NCI-H526 treated with DMSO at 0.1 percent for 48 hours (cell line): ENCODE measurements at regions not wholly inside any gene's neighbourhood (a gene's known extent, or its start where the extent isn't known, plus 50 kb on each side); places are given as distances from the start of the nearest gene placed in this dataset.

Experiments used
- DNase-seq: peaks from one replicate; lab custom pipeline; 2025; lab: John Stamatoyannopoulos, UW

DNA sequence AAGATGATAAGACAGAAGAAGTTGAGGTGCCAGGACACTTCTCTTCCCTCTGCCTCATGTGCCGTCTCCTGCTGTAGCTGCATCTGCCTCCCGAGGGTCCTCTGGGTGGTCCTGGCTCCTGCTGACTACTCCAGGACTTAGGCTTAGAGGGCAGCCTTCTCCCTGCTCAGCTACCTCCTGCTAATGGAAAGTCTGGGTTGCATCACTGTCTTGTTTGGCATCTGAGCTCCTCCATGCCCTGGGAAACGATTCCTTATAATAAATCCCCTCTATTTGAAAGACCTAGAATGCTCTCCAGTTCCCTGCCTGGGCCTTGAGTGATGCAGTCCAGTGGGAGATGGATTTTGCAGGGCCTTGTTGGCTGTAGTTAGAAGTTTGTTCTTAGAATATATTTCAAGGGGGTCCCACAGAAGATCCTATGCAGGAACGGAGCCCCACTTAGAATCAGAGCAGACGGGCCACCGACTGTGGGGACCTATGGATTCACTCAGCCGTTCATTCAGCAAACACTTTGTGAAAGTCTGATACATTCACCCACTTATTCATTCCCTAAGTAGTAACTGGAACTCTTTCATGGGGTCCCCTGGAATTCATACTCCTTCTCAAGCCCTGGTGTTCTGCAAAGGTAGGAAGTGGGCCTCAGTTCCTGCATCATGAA lies 269.8 kb upstream of the HDAC4 start:
- DNase-seq, result no peak

DNA sequence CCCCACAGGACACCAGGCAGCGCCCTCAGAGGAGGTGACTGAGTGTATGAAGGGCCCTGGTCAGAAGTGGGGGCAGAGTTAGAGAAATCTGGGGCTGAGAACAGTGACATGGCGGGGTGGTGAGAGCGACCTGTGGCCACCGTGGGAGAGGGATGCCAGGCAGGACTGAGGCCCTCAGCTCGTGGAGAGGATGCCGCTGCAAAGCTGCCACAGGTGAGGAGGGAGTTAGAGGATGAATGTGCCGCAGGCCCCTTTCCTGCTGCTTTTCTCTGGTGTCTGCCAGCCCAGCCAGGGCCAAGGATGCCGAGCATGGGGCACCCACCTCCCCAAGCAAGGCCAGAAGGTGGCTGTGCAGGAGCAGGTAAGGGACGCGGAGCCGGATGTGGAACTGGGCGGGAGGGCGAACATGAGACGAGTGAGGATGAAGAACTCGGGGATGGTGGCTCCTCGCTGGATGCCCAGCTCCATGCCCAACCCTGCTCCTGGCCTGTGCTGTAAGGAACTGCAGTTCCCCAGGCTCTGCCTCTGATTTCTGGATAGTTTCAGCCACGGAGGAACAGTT lies 269.2 kb upstream of the HDAC4 start:
- no peak for DNase-seq

DNA sequence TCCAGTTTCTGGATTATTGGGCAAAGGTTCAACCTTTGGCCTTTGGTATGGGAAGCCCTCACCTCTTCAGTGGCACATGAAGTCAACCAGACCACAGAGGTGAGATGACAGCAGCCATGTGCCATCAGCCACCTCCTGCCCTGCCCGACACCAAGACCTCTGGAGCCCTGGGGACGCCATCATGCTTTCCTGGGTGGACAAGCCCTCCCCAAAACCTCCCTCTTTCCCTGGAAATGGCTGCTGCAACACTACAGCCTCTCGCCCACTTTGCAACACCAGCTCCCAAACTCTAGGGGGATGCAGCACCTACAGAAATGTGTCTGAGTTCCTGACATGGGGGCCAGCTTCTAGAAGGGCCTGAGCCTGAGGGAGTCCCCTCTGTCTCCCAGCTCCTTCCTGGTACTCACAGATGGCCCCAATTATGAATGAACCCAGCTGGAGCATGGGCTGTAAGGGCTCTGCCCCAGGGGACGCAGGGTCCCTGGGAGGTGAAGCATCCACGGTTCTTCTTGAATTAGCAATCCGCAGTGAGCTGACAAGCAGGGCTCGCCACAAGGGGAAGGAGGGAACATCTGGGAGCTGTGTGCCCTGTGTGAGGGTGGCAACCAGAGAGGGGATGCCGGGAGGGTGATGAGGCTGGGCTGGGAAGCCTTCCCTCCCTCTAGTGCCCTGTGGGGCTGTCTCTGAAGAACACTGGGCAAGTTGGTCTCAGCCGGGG lies 268.5 kb upstream of the HDAC4 start:
- DNase-seq, result no peak

DNA sequence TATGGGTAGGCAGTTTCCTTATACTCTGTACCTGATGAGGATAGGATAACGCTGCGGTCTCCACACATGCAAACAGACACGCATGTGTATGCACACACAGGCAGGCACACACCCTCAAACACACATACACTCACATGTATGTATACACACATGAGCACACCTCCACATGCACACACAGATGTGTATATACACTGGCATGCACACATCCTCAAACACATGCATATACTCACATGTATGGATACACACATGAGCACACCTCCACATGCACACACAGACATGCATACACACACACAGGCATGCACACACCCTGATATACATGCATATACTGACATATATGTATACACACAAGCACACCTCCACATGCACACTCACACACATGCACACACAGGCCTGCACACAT lies 267.8 kb upstream of the HDAC4 start:
- no peak for DNase-seq

DNA sequence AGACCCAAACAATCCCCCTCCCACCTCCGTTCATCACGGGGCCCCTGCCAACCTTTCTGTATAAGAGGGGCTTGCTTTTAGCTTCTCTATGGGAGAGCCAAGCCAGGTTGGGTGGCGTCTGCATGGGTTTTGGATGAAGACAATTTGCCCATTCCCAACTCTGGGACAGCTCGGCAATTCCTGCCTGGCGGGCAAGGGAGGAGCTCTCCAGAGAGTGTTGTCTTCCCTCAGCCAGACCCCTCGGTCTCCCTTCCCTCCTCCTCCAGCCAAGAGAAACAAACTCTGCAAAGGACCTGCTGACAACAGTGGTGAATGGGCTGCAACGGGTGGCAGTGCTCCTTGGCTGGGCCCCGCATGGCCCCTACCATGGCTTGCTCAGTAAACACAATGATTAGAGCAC lies 267.2 kb upstream of the HDAC4 start:
- DNase-seq, result no peak

DNA sequence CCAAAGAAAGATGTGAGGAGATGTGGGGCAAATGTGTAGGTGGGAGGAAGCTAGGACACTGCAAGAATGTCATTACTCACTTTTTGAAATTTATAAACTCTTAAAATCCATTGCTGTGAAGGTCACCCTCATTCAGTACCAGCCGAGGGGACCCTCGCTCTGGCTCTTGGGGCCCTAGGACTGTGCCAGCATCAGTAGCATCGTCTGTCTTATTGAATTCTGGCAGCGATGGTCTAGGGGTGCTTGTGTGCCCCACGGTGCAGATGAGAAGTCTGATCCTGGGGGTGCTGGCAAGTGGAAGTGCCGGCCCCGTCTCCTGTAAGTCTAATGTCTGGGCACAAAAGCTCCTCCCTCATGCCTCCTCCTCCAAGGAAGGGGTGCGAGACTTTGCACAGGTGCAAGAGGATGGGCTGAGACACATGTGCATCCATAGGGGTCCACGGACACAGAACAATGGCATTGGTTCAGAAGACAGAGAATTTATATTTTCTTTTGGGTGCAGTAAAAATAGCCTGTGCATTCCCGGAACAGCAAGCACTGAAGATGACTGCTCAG lies 266.7 kb upstream of the HDAC4 start:
- no peak for DNase-seq

DNA sequence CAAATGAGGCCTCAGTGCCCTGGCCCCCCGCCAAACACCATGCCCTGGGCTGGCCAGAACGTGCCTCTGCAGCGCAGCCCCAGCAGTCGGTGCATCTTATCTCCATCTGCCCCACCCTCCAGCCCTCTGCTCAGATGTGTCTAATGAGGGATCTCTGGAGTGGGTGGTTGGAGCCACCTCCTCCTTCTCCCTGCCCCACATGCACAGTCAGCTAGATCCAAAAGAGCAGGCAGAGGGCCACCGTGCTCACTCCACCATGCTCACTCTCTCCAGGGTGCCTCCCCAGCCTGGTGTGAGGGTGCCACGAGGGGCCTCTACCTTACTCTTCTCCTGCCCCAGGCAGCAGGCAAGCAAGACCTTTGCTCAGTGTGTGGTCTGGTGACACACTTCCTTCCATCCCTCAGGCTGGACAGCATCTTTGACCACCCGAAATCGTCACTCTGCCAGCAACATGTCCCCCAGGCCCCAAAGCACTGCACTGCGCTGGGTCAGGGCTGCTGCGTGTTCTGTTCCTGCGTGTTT lies 266.1 kb upstream of the HDAC4 start:
- DNase-seq, result no peak

DNA sequence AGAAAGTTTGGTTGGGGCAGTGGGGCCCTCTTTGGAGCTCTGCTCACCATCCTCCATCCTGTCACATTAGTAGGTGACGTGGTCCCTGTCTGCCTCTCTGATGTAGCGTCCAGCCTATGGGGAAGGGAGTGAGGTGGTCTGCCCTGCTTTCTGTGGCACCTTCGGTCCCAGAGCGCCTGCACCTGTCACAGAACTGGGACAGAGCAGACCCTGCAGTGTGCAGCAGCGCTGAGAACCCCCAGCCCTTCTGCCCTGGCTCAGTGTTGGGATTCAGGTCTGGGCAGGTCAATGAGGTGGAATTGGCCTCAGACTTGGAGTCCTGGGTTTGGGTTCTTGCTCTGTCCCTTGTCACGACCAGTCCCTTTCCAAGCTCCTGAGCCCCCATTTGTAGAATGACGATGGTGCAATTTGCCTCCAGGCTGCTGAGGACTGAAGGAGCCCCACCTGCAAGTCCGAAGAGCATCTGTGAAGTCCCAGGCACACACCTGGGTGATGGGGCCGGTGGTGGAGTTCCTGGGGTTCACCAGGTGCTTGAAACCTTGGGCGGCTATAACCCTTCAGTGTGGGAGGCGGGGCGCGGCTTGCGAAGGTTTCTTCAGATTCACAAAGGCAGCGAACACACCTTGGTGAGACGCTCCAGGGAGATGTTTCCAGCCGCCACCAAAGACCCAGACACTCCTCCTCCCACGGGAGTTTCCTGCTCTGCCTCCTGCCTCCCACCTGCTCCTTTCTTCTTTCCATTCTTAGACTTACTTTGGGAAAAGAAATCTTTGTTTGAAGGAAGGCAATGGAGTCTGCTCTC lies 265.4 kb upstream of the HDAC4 start:
- no peak for DNase-seq

DNA sequence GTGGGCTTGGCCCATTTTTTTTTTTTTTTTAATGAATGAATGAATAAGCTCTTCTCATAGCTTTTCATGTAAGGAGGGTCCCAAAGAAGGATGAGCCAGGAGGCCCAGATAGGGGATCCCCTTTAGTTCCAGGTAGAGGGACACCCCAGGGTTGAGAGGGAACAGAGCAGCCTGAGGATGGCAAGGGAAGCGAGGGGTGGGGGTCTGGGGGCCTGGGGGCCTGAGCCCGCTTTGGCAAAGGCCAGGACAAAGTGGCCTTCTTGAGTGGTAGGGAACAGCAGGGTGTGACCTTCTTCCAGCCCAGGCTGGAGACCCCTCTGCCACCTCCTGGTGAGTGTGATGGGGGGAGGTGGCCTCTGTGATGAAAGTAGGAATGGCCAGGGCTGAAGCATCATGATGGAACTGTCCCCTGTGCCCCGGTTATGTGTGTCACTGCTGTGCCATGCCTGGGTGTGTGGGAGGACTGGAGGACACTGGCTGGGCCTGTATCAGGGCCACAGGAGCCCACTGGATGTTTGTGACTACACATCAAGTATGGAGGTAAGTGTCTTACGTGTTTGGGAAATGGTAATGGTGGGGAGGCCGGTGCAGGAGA lies 263.5 kb upstream of the HDAC4 start:
- no peak for DNase-seq

DNA sequence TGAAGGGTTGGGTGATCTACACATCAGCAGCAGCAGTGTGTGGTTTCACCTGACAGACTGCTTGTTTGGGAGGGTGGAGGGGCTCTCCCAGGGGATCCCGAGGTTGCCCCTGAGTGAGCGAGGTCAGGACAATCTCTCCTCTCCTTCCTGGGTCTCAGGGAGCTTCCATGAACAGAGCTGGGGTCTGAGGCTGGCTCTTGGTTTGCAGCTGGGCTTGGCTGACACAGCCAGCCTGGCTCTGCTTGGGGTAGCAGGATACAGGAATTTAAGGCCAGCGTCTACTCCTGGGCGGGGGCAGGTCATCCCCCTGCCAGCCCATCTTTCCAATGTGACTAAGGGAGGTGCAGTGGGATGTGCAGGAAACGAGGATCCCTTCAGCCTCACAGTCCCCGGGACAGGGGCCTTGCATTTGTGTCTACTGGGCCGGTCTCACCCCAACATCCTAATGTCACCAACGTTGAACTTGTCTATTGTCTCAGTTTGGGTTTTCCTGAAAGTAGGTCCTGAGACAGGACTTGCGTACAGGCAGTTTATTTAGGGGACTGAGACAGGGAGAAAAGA lies 262.6 kb upstream of the HDAC4 start:
- DNase-seq, result no peak

DNA sequence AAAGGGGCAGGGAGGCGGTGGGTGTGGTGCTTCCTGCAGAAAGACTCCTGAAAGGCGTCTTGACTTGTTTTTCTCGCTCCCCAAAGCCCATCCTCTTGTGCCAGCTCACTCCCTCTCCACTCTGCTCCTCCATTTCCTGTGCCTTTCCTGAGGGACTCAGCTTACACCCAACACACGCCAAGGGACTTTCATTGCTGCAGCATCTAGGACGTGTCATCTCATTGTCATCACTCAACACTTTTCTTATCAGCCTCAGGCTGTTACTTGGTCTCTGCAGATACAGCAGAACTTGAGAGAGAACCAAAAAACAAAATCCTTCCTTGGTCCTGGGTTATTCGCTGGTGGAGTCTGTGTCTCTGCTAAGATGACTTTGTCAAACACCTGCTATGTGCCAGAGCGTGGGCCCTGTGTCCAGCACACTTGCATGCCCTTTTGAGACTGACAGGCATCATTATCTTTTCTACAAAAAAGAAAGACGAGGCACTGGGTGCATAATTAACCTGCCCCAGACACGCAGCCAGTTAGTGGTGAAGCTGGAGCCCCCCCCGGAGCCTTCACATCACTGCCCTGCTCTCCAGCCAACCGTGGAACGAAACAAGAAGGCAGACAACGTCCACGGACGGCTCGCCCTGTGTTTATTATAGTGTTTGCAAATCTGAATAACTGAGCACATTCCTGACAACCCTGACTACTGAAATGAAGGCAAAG lies 261.7 kb upstream of the HDAC4 start:
- DNase-seq, result peak; percentile 27

DNA sequence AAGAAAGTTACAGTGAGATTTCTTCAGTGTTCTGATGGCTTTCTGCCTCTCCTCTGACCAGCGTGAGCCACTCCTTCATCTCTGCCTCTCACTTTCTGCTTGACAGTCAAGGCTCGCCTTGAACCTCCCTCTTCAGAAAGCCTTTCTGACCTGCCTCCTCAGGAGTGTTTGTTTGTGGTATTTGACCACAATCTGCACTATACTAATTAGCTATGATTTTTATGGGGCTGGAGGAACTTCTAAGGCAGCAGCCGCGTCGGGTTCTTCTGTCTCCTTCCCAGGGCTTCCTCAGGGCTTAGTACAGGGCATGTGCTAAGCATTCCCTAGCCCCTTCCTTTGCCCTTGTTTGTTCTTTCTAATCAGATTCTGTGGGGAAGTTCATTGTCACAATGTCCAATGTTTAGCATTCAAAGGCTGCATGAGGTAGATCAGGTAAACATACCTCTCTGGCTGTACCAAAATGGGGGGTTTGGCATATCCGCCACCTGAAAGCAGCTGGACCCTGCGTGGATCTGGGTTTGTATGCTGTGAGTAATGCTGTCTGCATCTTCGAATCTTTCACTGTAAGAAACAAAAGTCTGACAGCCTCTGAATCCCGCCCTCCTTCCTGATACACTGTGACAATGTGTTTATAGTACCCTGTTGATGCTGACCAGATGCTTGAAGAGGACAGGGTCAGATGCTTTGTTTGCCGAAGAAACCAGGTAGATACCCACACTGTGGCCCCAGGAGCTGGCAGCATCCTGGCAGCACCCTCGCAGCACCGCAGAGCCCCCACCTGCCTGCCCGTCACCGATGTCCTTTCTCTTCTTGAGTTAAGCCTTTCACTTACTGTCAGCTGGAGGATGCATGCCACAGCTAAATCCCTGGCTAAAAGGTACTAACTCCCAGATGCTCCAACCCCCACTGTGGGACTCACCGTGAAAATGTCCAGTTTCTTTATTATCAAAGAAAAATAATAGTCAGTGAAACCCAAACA lies 260.8 kb upstream of the HDAC4 start:
- no peak for DNase-seq

DNA sequence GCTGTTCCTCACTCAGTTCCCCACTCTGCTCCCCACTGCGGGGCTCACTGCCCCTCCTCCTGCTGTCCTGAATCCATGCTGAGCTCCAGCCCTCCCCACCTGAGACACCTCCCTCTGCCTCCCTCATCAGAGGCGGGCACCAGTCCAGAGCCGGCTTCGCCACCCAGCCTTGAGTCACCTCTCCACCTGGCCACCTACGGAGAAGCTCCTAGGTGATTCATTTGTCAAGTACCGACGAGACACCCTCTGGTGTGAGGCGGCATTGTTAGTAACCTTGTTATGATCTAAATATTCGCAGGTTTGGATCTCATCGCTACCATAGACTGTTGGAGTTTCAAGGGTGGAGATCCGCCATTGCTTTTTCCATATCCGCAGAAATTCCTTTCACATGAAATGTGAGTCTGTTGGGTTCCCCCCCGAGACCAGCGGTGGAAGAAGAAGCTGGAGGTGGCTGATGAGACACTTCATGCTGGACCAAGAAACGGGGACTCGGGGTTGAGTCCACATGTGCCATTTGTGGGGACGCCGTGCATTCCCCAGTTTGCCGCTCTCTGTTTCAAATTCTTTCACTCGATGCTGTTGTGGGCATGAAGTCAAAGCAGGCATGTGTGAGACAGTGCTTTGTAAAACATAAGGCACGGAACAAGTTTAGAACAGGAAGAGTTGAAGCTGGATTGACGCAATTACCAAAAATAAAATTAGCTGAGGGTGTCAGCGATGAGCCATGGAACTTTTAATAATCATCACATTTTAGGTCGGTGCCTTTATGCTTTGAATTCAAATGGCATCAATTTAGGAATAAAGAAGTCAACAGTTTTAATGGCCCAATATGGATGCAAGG lies 259.8 kb upstream of the HDAC4 start:
- no peak for DNase-seq

DNA sequence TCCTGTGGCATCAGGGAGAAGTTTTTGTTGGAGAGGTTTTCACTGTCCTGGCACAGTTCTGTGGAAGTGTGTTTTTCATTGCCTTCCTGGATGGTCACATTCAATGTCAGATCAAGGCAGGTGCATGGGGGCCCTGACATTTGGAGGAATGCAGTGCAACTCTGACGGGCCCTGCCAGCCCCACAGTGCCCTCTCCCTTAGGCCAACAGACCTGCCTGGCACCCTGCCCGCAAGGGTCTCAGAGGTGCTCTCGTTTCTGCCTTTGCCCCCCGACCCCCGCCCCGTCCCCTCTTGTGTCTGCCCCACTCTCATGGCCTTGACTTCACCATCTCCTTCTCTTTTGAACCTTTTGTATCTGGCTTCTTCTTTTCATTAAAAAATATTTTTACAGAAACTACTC lies 257.2 kb upstream of the HDAC4 start:
- DNase-seq, result no peak

DNA sequence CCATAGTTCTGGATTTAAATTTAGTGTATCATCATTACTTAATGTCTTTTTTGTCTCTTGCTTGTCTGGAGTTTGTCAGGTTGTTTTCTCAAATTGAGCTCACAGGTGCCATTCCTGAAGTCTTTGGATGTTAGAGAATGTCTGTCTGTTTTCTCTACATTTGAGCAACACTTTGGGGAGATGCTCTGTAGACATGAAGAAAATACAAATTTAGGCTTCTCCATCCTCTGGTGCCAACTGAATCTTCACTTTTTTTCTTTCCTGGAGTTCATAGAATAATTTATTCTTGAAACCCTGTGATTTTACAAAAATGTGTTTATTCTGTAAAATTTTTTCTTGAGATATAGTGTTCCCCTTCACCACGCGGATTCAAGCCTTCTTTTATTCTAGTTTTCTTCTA lies 256.4 kb upstream of the HDAC4 start:
- DNase-seq, result no peak

DNA sequence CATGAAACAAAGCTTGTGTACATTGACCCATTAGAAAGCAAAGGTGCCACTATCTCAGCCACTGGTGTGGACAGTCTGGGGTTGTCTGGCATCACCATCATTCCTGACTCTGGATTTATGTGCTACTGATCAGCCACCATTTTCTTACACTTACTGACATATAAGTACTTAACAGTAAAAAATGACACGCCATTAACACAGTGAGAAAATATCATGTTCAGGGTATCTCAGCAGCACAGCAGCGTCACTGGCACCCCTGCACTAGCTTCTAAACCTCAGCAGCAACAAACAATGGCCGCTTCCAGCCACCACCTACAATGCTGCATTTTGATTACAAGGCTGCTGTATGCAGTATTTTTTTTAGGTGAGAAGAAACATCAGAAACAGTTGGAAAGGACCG lies 253.4 kb upstream of the HDAC4 start:
- no peak for DNase-seq

DNA sequence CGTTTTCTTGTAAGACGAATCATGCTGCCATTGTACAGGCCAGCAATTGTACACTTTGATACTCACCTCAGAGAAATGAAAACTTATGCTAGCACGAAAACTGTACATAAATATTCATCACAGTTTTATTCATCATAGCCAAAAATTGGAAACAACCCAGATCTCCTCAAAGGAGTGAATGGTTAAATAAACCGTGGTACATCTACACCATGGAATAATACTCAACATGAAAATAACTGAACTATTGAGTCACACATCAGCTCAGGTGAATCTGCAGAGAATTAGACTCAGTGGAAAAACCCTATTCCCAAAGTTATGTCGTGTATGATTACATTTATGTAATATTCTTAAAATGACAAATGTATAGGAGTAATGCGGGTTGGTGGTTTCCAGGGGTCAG lies 251.0 kb upstream of the HDAC4 start:
- DNase-seq, result no peak

DNA sequence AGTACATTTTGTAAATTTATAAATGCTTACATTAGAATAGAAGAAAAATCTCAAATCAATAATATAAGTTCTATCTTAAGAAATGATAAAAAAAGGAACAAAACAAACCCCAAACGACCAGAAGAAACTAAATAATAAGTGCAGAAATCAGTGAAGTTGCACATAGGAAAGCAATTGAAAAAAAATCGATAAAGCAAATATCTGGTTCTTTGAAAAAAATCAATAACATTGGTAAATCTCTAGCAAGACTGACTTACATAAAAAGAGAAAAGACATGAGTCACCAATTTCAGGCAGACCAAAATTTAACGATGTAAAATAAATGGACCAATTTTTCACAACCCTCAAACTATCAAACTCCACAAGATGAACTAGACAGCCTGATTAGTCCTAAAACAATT lies 249.9 kb upstream of the HDAC4 start:
- no peak for DNase-seq

DNA sequence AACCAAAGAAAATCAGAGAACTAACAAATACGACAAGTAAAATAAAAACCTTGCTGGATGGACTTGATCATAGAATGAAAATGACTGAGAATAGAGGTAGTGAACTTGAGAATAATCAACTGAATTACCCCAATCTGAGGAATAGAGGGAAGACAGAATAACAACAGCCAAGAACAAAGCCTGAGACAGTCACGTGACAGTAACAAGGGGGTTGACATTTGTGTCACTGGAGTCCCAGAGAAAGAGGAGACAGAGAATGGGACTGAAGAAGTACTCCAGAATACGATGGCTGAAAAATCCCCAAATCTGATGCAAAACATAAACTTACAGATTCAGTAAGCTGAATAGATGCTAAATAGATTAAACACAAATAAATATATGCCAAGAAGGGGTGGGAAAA lies 248.5 kb upstream of the HDAC4 start:
- DNase-seq, result no peak
